ENCODE measurements at regions not wholly inside any gene's neighbourhood (a gene's known extent, or its start where the extent isn't known, plus 50 kb on each side); places are given as distances from the start of the nearest gene placed in this dataset.

- TF ChIP-seq ZNF891 (CRISPR knock-in tag; IDR thresholded peaks at IDR 0.05) (0 out of 2 replicates have a peak, but pooled peaks have one; percentile 61), GATAD2A (CRISPR knock-in tag; IDR thresholded peaks at IDR 0.05) (0 out of 2 replicates have a peak, but pooled peaks have one; percentile 15), ZNF281 (CRISPR knock-in tag; IDR thresholded peaks at IDR 0.05; ENCODE audit: borderline replicate concordance) (peak; percentile 87), NRL (CRISPR knock-in tag; IDR thresholded peaks at IDR 0.05; ENCODE audit: borderline replicate concordance) (0 out of 2 replicates have a peak, but pooled peaks have one; percentile 45), ARHGAP35 (CRISPR knock-in tag; IDR thresholded peaks at IDR 0.05; ENCODE audit: borderline replicate concordance) (0 out of 2 replicates have a peak, but pooled peaks have one; percentile 27)
Measured at GRCh38 chr20:22734946-22735647, 150.7 kb upstream of the FOXA2 start (continued).

- Histone ChIP-seq H3K36me3 (replicated peaks in 1 of 2; ENCODE audit: control insufficient read depth in 1 of 2, insufficient read depth in 2 of 2, low read length in 2 of 2) (no peaks in the 10 kb centered on the region), H3K4me1 (ENCODE audit: insufficient read depth, low read length) (no peaks in the 10 kb centered on the region), H3K79me2 (ENCODE audit: insufficient read depth, low read length) (no peaks in the 10 kb centered on the region), H4K20me1 (ENCODE audit: insufficient read depth, low read length) (no peaks in the 10 kb centered on the region), H2AFZ (ENCODE audit: low read length) (no peak overlapping the region), H3K4me3 (replicated peaks in 1 of 3; ENCODE audit: insufficient read depth in 1 of 3, low read depth in 2 of 3, low read length in 3 of 3) (no peak overlapping the region), H3K27me3 (ENCODE audit: control insufficient read depth in 1 of 2, insufficient read depth in 2 of 2, low read length in 2 of 2) (no peaks in the 10 kb centered on the region), H3K4me2 (ENCODE audit: low read depth, low read length) (no peak overlapping the region), H3K27ac (ENCODE audit: extremely low read length, insufficient read depth, low read length) (no peak overlapping the region), H3K9me3 (ENCODE audit: low read length) (no peaks in the 10 kb centered on the region), H3K9ac (ENCODE audit: insufficient read depth, low read depth, low read length) (no peak overlapping the region)
- POLR2A ChIA-PET, result no interaction called here
- CTCF ChIA-PET (ENCODE audit: low intra/inter-chr PET ratio, low total read pairs), result no interaction called here
- in situ Hi-C loops (cut with HindIII; ENCODE audit: extremely low pct_ligation_motif_present, low pct_unique_long_range_greater_than_20kb), result no loop called here
- ATAC-seq (no peak), DNase-seq (ENCODE audit: low spot score) (no peak), FAIRE-seq (no peak)
- BruUV-seq (replicated peaks), result no TSS peak
- intact Hi-C loops (cut with micrococcal nuclease; ENCODE audit: unreplicated experiment), result no loop called here
- WGBS (ENCODE audit: low lambda C conversion rate), result 4% methylated on average over 2 of the region's 2 CpGs
- TF ChIP-seq ZFX (CRISPR knock-in tag; IDR thresholded peaks at IDR 0.05; ENCODE audit: low read depth) (no peak), MAFG (CRISPR knock-in tag; IDR thresholded peaks at IDR 0.05) (no peak), CREB1 (IDR thresholded peaks at IDR 0.05) (peak; percentile 83), CREB1 (CRISPR knock-in tag; IDR thresholded peaks at IDR 0.05) (no peak)
Measured at GRCh38 chr20:22740829-22741228, 156.5 kb upstream of the FOXA2 start.

All from HepG2 (cell line).